Cerebellar nuclear complex (tissue), 1 donor: ENCODE measurements at regions not wholly inside any gene's neighbourhood (a gene's known extent, or its start where the extent isn't known, plus 50 kb on each side); places are given as distances from the start of the nearest gene placed in this dataset.
"Not testable (repeated sequence)": the region's sequence is repeated elsewhere in the genome, so short reads cannot be mapped to it uniquely, and the experiment has no call there.

Source experiments
- DNase-seq, 2 experiments: peaks; one replicate each; lab custom pipeline; 2025; lab: John Stamatoyannopoulos, UW

DNA sequence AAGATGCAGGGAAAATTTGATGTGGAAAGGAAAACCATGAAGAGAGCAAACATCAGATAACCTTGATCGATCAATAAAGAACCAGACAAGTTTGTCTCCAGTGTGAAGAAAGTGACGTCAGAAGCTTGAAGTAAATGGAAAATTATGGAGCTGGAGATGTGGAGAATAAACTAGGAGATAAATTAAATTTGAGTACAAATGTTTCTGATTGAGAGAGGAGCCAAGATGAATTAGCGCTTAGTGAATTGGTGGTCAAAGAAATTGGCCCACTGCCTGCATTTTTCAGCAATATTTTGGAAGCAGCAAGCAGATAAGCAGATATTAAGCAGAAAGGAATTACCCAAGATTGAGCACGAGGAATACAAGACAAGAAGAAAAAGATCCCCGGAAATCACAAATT, 567.3 kb upstream of the ZNF385D start:
- no peak for DNase-seq

DNA sequence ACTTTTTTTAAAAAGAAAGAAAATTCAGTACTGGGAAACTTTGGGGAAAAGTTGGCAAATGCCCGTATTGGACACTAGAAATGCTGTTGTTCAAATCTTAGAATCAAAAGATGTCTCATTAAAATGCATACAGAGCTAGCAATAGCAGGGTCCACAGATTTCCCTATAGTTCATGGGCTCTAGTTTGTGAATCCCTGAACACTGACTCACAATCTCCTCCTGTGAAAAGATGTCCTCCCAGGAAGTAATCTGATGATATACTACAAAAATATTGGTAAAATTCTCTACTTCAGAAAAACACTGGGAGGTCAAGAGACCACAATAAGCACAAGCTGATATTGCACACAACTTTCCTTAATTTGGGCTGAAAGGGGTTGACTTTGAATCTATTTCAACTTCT, 568.4 kb upstream of the ZNF385D start:
- DNase-seq: no peak

- DNase-seq: no peak
Measured at GRCh38 chr3:22322861-22323260, 571.9 kb upstream of the ZNF385D start.

DNA sequence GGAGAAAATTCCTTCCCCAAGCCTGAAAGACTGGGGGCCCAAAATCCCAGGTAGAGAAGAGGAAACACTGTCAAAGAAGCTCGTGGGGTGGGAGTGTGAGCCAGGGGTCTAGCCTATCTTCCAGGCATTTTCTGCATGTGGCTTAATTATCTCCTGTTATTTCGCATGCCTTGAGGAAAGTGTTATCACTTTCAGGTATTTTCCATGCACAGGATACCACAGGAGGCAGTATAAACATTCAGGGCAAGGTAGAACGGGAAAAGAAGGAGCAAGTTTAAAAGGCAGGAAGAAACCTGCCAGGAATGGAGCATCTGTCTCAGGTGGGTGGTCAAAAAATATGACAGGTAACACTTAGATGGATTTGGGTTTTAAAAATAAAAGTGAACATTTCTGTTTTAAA, 575.3 kb upstream of the ZNF385D start:
- no peak for DNase-seq

DNA sequence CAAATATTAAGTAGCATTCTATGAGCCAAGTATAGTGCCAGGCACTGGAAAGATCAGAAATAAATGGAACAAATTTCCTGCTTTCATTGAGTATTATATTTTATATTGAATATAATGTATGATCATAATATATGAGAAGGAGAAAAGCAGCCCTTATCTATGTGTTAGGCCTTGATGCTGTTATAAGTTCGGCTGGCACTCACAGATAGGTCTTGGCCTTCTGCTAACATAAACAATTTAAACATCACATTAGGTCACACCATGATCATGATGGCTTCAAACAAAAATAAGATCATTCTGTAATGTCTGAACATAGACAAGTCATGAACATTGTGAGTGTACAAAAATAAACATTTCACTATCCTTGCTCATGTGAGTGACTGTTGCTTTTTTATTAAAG, 584.0 kb upstream of the ZNF385D start:
- DNase-seq: no peak

- DNase-seq: no peak
Measured at GRCh38 chr3:22349215-22349851, 598.3 kb upstream of the ZNF385D start.

- DNase-seq: no peak
Measured at GRCh38 chr3:22351806-22352205, 600.8 kb upstream of the ZNF385D start.

- peak; percentile 97 to 98 for DNase-seq
Measured at GRCh38 chr3:22353126-22353525, 602.1 kb upstream of the ZNF385D start.

DNA sequence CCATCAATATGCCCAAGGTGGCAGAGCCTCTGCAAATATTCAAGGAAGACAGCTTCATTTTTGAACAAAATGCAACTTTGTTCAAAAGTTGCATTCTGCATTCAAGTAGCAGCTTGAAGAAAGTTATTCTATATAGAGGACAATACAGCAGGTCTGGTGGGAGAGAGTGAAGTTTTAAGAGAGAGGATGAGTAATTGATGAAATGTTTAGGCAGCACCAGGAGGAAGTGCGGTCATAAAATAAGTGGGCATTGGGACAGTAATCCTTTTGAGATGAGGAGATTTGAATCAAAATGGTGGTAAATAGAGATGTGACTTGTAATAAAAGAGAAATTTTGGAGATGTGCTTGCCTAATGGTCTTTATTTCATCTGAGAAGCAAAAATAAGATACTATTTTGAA, 607.3 kb upstream of the ZNF385D start:
- no peak for DNase-seq

DNA sequence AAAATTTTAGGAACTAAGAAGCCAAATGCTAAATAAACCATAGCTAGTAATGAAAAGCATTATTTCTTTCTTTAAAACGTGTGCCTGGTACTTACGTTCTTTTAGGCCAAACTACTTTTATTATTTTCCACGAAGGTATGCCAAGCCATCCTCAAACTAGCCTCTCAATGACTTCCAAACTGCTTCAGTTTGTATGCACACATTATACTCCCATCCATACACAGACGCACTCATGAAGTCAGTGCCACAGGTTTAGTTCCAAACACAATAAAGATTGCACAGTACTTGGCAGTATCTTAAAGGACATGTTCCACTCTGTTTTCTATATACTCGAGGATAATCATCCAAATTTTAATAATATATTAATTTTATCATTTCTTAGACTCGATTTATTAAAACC, 609.2 kb upstream of the ZNF385D start:
- DNase-seq: no peak

GRCh38 chr3:22360970-22361369, 610.0 kb upstream of the ZNF385D start:
- no peak for DNase-seq

- DNase-seq: no peak
Measured at GRCh38 chr3:22361521-22361920, 610.5 kb upstream of the ZNF385D start.

DNA sequence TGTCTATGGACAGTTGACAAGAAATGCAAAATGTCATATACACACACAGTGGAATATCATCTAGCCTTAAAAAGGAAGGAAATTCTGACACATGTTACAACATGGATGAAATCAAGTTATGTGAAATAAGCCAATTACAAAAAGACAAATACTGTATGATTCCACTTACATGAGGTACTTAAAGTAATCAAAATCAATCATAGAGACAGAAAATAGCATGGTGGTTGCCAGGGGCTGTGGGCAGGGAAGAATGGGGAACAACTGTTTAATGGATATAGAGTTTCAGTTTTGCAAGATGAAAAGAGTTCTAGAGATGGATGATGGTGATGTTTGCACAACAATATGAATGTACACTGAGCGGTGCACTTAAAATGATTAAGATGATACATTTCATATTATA, 613.8 kb upstream of the ZNF385D start:
- no peak for DNase-seq

- no peak for DNase-seq
Measured at GRCh38 chr3:22366781-22367180, 615.8 kb upstream of the ZNF385D start.

- peak in 1 of 2 experiments; percentile 75 for DNase-seq
Measured at GRCh38 chr3:22371036-22371435, 620.0 kb upstream of the ZNF385D start.

DNA sequence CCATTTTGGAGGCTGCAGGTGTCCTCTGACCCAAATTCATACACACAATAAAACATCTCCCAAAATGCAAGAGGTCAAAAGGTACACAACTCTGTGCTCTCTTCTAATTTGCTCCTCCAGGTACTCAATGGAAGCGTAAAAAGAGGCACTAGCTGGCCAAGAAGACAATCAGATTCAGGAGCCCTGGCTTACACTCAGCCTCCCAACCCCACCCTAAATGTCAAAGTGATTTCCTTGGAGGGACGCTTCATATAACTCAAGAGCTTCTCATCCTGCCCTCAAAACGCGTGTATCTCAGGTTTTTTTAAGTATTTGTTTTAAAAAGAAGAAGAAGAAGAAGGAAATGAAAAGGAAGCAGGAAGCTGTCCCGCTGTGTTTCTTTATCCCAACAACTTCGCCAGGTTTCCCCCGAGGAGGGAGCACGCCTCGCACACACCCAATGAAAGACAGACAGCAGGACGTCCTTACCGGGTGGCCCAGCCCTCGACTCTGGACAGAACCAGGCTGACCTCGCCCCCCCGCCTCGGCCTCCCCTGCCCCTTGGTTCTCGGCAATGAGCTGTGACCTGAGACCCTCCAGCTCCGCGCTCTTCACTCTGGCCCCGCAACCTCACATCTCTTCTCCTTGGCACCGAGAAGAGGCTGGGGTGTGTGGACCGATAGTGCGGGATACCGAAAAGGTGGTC, 620.7 kb upstream of the ZNF385D start:
- DNase-seq: peak in 1 of 2 experiments; percentile 34

- peak in 1 of 2 experiments; percentile 6 for DNase-seq
Measured at GRCh38 chr3:22372292-22373062, 621.5 kb upstream of the ZNF385D start.

- no peak for DNase-seq
Measured at GRCh38 chr3:22373182-22373581, 622.2 kb upstream of the ZNF385D start.

DNA sequence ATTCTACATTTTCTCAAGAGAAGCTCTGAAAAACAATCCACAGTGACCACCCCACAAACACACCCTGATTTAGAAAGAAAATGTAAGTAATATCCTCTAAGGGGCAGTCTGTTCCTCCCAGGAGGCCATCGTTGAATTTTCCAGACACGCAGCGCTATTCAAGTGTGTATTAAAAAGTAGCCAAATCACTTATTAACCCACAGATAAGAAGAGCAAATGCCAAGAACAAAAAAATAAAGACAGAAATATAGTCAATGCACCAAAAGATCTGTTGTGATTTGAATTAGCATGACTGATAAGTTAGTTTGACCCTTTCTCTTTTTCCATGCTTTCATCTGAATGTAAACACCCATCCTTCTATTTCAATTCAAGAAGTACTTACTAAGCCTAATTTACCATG, 622.8 kb upstream of the ZNF385D start:
- DNase-seq: peak in 1 of 2 experiments; percentile 30

GRCh38 chr3:22377421-22377820, 626.4 kb upstream of the ZNF385D start:
- no peak for DNase-seq

DNA sequence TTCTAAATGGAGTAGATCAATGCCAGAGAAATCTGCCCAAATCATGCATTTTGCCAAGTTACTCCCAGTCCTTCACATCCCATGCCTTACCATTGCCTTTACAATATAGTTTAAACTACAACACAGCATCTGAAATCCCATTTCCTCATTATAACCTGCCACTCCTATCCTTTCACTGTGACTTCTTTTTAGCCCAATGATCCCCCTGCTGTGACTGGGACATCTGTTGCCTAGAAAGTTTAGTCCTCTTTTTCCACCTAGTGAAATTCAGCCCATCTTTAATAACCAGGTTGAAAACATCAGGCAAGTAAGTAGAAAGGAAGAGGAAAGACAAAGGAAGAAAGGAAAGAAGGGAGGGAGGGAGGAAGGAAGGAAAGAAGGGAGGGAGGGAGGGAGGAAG, 627.9 kb upstream of the ZNF385D start:
- DNase-seq: no peak

DNA sequence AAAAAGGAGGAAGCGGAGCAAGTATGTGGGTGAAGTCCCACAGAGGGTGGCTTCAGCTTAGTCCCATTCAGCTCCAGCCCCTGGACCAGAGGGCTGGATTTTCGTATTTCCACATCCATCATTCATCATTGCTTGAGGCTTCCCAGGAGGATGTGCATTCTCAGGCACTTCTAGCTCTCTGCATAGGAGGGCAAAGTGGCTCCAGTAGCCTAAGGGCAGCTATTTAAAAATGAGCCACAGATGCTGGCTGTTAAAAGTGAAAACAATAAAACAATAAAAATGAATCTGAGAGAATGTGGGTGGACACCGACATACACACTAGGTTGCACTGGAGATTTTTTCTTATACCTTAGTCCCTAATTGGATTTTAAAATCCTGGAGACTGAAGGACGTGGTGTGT, 629.2 kb upstream of the ZNF385D start:
- DNase-seq: no peak

DNA sequence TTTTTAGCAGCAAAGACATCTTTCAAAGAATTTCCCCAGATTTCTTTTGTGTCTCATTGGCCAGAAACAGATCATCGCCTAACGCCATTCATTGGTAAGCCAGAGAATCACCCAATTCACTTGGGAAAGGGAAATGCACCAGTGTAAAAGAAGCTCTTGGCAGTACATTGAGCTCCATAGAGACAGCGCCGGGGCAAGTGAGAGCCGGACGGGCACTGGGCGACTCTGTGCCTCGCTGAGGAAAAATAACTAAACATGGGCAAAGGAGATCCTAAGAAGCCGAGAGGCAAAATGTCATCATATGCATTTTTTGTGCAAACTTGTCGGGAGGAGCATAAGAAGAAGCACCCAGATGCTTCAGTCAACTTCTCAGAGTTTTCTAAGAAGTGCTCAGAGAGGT, 630.6 kb upstream of the ZNF385D start:
- DNase-seq: not testable (repeated sequence)
